Inferior parietal cortex (tissue), 1 donor: ENCODE measurements at regions not wholly inside any gene's neighbourhood (a gene's known extent, or its start where the extent isn't known, plus 50 kb on each side); places are given as distances from the start of the nearest gene placed in this dataset.
"Not testable (repeated sequence)": the region's sequence is repeated elsewhere in the genome, so short reads cannot be mapped to it uniquely, and the experiment has no call there.

Experiments
- DNase-seq: peaks from one replicate; pipeline ENCODE4 v3.0.0-alpha.2; 2016; ENCODE audit errors: extremely low spot score

- DNase-seq, result no peak
Measured at GRCh38 chr5:57950616-57951228, 468.1 kb upstream of the ACTBL2 start.

DNA sequence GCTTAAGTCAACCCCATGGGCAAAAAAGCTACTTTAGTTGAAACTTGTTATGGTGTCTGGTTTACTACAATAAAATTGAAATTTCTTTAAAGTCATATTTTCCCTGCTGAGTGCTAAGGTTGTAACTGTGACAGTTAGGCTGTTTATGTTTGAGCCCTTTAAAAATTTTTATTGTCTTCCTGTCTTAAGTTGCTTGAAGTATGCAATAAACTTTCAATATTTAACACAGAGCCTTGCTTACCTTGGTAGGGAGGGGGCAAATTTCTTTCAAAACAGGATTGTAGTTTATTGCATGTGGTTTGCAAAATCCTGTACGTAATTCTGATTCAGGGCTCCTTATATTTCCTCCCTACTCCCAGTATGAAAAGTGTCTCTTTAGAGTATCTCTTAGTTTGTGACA is 465.5 kb upstream of the ACTBL2 start:
- no peak for DNase-seq

DNA sequence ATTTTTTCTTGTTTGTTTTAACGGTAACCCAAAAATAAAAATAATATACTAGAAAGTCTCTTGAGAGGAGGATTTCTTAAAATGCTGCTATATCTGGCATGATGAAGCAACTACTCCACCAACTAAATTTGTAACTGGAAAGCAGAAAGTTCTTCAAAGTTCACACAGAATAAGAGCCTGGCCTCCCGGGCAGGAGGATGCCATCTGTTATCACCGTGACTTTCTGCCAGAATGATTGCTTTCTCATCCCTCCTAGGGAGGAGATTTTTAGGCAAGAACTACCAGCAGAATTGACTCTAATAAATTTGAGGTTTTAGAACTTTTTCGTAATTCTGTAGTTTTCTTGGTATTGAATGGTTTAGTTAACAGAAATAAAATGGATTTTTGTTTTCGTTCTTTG is 464.6 kb upstream of the ACTBL2 start:
- no peak for DNase-seq

DNA sequence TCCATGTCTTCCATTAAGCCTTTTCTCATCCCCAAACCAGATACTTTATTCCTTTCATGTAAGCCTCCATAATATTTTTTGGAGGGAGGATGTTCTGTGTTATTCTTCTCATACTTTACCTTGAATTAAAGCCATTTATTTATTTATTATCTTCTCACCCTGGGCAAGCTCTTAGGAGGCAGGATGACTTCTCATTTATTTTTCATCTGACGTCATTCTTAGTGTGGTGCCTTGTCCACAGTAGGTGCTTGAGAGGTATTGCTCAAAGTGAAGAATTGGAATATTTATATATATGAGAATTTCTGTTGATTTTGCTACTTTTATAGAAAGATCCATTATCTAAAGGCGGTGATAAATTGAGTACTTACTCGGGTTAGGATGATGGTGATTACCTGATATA is 458.3 kb upstream of the ACTBL2 start:
- DNase-seq, result no peak

GRCh38 chr5:57940236-57940635 is 457.6 kb upstream of the ACTBL2 start:
- DNase-seq, result no peak

DNA sequence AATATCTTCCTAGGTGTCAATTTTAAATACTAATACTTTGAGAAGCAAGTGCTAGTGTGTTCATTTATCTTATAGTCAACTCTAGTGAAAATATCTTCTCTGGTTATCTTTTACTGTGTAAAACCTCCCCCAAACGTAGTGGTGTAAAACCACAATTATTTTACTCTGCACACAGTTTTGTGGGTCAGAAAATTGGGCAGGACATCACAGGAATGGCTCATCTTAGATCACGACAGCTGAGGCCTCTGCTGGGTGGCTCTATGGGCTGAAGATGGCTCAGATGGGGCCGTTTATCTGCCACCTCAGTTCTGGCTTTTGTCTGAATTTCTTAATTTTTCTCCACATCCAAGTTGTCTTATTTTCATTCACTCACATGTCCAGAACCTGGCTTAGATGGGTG is 457.2 kb upstream of the ACTBL2 start:
- no peak for DNase-seq

GRCh38 chr5:57939335-57939734 is 456.7 kb upstream of the ACTBL2 start:
- DNase-seq, result no peak

GRCh38 chr5:57938174-57938557 is 455.6 kb upstream of the ACTBL2 start:
- DNase-seq, result no peak

- no peak for DNase-seq
Measured at GRCh38 chr5:57937501-57938173, 455.0 kb upstream of the ACTBL2 start.

GRCh38 chr5:57937025-57937424 is 454.4 kb upstream of the ACTBL2 start:
- DNase-seq, result no peak

DNA sequence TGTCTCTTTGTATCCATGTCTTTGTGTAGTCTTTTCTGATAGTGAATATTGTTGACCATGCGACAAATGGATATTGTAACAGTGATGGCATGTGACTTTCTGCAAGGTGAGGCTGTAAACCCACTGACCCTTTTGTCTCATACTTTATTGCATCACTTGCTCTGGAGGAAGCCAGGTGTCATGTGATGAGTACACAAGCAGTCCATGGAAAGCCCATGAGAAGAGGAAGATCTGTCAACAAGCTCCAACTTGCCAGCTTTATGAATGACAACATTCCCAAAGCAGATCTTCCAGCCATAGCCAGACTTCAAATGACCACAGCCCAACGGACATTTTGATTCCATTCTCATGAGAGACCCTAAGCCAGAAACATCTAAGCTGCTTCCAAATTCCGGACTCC is 450.1 kb upstream of the ACTBL2 start:
- DNase-seq, result no peak

GRCh38 chr5:57931807-57932206 is 449.2 kb upstream of the ACTBL2 start:
- no peak for DNase-seq

GRCh38 chr5:57931352-57931751 is 448.7 kb upstream of the ACTBL2 start:
- DNase-seq, result no peak

DNA sequence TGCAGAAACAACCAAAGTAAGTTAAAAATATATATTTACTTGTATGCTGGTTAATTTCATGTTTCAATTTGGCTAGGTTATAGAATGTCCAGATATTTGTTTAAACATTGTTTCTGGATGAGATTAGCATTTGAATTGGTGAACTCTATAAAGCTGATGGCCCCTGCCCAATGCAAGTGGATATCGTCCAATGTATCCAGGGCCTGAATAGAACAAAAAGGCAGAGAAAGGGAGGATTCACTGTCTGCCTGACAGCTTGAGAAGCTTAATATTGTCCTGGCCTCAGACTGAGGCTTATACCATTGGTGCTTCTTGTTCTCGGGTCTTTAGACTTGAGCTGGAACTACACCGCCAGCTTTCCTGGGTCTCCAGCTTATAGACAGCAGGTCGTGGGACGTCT is 446.7 kb upstream of the ACTBL2 start:
- DNase-seq, result no peak

GRCh38 chr5:57923094-57923493 is 440.5 kb upstream of the ACTBL2 start:
- not testable (repeated sequence) for DNase-seq

DNA sequence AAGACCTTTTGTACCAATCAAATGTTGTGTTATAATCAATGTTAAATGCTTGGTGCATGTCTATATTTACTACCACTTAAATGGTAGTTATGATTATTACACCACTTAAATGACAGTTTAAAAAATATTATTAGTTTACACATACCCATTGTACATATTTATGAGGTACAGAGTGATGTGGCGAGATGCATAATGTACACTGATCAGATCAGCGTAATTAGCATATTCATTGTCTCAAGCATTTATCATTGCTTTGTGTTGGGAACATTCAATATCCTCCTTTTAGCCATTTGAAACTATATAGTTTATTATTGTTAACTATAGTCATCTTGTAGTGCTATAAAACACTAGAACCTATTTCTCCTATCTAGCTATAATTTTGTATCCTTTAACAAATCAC is 434.4 kb upstream of the ACTBL2 start:
- no peak for DNase-seq

DNA sequence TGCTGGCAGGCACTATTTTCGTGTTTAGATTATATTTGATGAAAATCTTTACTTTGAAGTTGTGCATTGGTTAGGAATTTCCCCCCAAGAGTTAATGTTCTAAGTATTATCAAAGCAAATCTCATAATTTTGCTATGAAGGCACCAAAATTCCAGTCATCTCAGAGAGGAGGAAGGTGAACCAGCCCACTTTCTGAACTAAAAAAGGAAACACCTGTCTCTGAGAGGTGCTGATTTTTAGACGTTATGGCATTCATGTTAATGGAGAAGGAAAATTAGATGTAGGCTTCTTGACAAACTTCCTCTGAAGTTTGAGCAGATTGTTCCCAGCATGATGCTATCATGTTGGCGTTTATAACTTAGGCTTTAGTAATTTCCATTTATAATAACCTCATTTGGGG is 432.9 kb upstream of the ACTBL2 start:
- no peak for DNase-seq

DNA sequence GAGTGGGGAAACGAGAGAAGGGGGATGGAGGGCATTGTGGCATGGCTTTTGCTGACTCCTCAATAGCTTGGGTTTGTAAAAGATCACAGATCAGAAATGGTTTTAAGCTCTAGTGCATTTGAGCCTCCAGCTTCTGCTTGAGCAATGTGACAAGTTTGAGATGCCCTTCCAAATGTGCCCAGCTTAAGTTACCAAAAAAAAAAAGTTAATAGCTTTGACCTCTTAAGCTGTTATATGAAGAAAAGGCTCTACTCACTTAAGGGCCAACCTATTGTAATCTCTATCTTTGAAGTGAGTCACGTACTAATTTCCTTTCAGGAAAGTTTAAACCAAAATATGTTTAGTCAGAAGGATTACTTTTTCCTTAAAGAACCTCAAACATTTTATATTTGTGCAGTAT is 428.8 kb upstream of the ACTBL2 start:
- no peak for DNase-seq

- no peak for DNase-seq
Measured at GRCh38 chr5:57906671-57907070, 424.1 kb upstream of the ACTBL2 start.

GRCh38 chr5:57903458-57903857 is 420.8 kb upstream of the ACTBL2 start:
- no peak for DNase-seq

- DNase-seq, result no peak
Measured at GRCh38 chr5:57902095-57902494, 419.5 kb upstream of the ACTBL2 start.

DNA sequence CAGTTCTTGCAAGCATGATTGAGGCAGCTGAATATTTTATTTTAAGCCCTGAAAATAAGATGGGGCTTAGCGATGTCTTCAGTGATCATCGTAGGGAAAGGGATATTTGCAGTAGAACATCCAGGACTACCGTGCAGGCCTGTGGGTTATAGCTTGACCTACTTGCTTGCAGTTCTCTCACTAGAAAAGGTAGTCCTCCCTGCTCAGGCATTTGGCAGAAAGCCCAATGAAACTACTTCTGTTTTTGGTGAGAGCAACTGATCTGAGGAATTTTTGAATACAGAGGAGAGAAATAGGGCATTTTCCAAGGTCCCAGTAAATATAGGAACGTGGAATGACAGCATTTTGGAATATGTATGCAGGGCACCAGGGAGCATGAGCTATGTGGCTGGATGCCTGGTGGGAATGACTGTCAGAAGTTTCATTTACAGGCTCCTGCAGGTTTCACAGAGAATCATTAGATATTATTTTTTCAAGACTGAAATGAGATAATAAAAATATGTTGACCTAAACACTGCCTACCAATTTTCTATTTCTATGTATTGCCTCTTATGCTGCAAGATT is 417.9 kb upstream of the ACTBL2 start:
- no peak for DNase-seq

GRCh38 chr5:57896576-57896975 is 414.0 kb upstream of the ACTBL2 start:
- no peak for DNase-seq

GRCh38 chr5:57895766-57896165 is 413.2 kb upstream of the ACTBL2 start:
- no peak for DNase-seq
